H1 (cell line): ENCODE measurements at regions not wholly inside any gene's neighbourhood (a gene's known extent, or its start where the extent isn't known, plus 50 kb on each side); places are given as distances from the start of the nearest gene placed in this dataset.

Experiments used
- BACH1 ChIP-seq: IDR thresholded peaks from 2 replicates; pipeline ENCODE4 v1.6.1; 2012; ENCODE audit warnings: low read length, improper control_type of control experiment
- TAF1 ChIP-seq: IDR thresholded peaks from 2 replicates; pipeline ENCODE4 v1.6.1; 2011; ENCODE audit warnings: mild to moderate bottlenecking, low read depth, low read length

GRCh38 chr15:35691891-35692867 is 146.2 kb upstream of the DPH6 start (continued):
- TF ChIP-seq BACH1 (no peak), TAF1 (no peak)
